Activated gamma-delta T cell treated with anti-CD3 and anti-CD28 coated beads, Interleukin-2, amount 50 U/mL, for 16 hours (primary cell): ENCODE measurements at regions not wholly inside any gene's neighbourhood (a gene's known extent, or its start where the extent isn't known, plus 50 kb on each side); places are given as distances from the start of the nearest gene placed in this dataset.

ENCODE experiments used
- DNase-seq: peaks from one replicate; pipeline ENCODE4 v3.0.0-alpha.2; 2020; ENCODE audit warnings: low read depth

DNA sequence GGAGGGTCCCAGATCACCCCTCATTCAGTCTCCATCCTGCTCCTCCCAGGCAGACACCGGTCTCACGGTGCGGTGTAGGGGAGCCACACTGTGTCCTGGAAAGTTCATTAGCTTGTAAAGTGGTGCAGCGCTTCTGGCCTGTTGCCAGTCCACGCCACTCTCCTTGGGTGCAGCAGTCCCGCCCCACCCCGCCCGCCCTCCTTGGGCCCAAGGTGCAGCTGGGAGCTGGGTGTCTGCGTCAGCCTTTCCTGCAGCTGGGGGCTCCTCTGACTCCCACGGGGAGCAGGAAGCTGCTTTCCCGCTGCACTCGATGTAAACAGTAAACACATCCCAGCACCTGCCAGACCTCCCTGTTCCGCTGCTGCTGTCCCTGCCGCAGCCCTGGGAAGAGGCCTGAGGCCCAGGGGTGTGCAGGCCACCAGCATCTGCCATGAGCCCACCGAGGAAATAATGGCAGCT lies 53.8 kb upstream of the ASB18 start:
- DNase-seq, result no peak

DNA sequence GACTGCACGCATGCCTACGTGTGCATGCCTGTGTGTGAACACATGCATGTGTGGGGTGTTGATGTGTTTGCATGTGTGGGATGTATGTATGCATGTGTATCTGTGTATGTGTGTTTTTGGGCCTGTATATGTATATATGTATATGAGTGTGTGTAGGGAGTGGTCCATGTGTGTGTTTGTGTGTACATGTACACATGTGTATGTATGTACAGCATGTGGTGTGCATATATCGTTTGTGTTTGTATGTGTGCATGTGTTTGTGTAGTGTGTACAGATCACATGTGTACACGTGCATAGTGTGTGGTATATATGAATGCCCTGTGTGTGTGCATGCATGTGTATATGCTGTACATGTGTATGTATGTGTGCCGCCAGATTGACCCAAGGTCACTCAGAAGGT lies 54.2 kb upstream of the ASB18 start:
- no peak for DNase-seq

DNA sequence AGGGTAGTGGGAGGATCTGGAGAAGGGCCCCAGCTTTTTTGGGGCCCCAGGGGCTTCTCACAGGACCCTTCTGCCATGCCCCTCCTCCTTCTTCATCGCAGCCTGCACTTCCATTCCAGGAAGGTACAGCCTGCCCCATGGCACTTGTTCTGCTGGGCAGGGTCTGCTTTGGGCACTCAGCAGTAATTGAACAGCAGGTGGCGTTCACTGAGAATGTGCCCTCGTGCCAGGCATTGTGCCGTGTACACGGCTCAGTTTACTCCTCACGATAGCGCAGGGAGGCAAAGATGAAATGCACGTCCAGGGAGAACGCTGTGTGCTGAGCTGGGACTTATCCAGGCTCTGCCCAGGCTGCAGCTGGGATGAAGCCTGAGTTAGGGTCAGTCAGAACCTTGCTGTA lies 54.8 kb upstream of the ASB18 start:
- DNase-seq, result no peak

DNA sequence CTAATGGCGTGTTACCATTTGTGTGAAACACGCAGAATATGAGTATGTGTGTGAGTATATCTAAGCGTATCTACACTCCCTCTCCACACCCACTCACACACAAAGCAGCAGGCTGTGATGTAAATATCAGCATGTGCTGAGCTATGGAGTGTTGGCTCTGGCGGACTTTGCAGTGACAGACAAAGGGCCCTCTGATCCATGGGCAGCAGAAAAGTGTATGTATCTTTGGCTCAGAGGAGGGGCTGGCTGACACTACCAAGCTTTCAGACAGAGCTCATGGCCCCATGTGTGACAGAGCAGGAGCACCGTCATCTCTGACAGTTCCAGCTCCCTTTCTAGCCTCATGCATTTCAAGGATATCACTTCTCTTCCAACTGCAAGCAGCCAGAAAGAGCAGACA lies 57.2 kb upstream of the ASB18 start:
- no peak for DNase-seq

DNA sequence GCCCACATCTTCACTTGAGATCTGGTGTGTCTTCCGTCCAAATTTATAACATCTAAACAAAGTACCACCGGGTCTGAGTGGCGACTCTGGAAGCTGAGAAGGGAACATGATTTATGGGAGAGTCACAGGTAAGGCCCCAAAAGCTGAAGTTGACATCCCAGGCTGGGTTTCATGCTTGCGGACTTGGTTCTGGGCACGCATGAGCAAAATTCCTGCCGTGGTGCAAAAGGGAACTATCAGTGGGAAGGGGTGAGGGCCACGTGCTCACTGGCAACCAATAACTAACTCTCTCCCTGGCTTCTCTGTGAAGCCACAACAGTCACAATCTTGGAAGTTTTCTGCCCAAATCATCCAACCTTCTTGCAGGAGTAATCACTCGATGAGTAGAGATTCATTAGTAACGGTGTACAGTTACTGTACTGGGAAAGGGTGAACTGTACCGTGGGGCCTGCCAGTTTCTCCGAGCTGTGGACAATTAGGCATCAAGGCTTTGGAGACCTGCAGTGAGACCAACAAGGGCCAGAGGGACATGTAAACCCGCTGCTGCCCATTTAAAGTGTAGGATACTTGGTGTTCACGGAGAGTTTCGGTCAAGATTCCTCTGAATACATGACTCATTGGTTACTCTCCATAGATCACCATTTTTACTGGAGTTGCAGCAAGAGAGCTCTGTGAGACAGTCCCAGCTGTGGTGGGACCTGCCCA lies 69.4 kb upstream of the ASB18 start:
- DNase-seq, result no peak

DNA sequence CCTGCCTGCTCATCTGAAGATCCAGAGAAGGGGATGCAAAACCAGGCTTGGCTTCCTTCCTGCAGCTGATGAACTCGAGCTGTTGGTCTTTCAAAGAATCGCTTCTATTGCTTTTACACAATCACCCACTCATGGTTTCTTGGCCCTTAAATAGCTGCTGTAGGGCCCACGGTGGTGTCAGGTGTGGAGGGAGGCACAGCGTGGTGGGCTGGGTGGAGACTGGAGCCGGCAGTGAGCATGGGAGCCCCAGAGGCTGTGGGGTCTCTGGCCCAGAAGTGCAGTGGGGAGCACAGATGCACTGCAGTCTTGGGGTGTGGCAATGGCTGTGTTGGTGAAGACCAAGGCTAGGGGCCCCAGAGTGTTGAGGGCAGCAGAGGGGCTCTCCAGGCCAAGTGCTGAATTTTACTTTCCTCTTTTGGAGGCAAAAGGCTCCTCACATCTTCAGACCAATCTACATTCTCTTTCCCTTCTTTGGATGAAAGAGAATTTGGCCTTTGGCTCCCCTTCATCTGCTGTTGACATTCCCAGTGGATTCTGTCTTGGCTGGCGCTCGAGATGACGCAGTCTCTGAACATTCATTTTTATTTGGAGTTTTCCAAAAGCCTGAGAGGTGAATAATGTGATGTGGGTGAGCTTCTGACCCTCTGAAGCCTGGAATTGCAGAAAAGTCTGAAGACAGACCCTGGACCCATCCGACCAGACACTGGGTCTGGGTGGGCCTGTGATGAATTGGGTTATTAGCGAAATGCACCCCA lies 70.1 kb upstream of the ASB18 start:
- DNase-seq, result no peak

DNA sequence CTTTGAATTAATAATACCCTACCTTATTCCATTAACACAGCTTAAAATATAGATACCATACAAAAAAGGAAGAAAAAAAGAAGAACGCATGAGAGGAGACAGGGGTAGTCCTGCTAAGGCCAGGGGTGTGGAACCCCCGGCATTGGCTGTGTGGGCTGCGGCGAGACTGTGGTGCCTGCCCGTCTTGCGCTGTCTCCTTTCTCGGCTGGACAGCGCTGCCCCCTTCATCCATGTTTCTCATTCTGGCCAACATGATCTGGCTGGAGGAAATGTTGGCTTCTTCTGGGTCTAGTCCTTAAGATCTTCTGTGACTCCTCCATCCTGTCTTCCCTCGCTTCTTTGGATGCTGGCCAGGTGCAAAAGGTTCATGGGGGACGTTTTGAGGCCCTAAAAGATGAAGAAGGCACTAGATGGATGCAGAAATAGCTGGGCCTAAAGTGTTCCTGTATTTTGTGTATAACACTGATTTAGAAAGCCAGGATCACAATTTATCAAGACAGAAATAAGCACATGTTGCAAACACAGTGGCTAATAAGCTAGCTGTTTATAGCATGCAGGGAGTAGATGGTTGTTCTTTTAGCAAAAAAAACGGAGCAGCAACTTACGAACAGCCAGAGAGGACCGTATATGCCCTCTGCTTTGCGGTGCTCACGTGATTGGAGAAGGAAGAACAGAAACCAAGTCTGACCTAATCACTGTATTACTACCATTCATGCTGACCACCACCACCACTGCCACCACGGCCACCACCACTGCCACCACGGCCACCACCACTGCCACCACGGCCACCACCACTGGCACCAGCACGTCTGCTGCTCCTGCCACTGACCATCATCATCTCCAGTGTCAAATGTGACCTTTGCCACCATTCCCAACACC lies 71.7 kb upstream of the ASB18 start:
- DNase-seq, result no peak

DNA sequence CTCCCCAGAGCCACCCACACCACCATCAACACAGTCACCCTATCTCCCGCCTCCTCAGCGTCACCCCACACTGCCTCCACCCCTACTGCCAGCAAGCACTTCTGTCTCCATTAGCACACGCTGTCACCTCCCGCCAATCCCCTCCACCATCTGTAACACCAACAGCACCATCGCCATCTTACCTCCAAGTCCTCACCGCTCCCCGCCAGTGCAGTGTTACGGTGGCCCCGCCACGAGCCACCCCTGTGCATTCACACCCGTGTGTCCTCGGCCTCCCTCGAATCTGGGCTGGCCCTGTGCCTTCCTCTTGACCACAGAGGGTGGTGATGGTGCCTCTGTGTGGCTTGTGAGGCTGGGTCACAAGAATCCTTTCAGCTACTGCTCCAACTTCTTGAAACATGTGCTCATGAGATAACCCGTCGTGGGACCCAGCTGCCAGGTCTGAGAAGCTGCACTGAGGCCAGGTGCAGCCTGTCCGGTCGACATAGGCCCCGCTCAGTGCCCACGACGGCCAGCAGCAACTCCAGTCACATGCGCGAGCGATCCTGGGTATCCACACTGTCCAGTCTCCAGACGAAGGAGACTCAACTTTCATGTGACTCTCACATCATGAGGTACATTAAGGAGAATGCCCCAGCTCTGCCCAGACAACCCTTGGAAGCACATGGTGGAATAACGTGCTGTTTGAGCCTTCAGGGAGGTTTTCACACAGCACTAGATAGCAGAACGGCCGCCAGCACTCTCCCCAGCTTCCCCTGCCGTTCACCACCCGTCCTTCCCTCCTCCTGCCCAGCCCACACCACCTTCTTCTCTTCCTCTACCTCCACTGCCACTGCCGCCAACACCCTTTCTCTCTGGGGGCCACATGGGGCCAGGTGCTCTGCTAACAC lies 72.6 kb upstream of the ASB18 start:
- DNase-seq, result no peak

- no peak for DNase-seq
Measured at GRCh38 chr2:236337465-236338325, 73.5 kb upstream of the ASB18 start.

DNA sequence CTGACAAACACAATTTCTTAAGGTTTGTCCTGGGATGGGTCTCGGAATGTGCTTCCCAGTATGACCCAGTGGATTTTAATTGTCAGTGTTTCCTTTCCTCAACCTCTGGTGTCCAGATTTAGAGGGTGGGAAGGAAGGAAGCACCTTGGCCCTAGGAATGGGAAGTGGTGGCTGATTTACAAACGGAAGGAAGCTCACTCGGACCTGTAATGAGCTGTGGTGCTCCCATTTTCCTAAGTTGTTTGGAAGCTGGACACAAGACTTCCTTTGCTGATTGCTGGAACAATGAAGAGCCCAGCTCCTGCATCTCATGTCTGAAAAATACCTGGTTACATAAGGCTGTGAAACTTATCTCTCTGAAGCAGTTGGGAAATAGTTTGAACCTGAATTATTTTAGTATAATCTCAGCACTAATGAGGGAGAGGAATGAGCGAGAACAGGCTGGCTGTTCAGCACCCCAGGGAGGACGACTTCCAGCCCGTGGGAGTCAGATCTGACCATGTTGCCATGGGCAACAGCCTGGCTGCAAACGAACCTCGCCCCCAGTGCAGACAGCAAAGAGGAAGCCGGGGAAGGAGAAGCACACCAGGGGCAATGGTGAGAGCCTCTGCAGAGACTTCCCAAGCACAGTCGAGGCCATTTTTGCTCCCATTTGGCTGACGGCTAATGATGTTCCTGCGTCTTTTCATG lies 74.4 kb upstream of the ASB18 start:
- no peak for DNase-seq

DNA sequence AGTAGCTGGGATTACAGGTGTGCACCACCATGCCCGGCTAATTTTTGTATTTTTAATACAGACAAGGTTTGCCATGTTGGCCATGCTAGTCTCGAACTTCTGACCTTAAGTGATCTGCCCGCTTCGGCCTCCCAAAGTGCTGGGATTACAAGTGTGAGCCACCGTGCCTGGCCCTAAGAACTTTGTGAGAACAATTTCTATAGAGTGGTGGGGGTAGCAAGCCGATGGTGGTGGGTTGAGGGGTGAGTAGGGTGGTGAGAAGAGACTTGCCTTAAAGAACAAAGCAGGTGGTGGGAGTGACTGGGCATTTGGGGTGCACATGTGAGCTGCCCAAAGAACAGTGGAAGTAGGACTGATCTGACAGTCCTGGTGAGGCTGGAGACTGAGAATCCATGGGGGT lies 76.0 kb upstream of the ASB18 start:
- no peak for DNase-seq

DNA sequence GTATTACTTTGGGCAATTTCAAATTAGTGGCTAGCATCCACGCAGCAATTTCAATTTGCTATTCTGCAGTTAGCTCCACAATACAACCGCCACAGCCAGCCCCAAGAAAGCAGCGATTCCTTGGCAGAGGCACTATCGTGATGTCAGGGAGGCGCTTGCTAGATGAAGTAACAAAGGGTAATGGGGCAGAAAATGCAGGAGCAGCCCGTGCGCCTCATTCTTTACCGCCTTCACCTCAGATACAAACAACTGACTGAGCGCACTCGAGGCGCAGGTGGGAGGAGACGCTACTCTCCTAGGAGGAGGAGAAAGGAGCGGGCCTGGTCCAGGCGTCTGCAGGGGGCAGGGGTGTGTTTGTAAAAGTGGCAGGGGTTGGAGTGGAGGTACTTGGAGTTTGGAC lies 76.9 kb upstream of the ASB18 start:
- DNase-seq, result no peak

DNA sequence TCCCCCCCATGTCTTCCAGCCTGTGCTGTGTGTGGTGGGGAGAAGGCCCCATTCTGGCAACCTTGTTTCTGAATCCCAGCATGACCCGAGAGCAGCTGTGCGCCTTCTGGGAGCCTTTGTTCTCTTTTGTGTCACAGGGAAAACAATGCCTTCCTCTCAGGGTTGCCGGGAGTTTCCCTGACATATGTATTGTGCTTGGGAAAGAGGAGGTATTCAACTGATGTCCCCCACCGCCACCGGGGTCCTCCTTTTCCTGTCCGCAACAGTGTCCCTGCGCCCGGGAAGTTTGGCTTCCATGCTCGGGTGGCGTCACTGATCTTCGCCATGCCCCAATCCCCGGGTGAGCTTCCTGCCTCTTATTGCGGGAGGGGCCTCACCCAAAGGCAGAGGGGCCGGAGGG lies 77.5 kb upstream of the ASB18 start:
- no peak for DNase-seq

GRCh38 chr2:236342507-236342906 lies 78.3 kb upstream of the ASB18 start:
- no peak for DNase-seq

- DNase-seq, result no peak
Measured at GRCh38 chr2:236342951-236343350, 78.7 kb upstream of the ASB18 start.

GRCh38 chr2:236343400-236344161 lies 79.4 kb upstream of the ASB18 start:
- no peak for DNase-seq

- no peak for DNase-seq
Measured at GRCh38 chr2:236344446-236344845, 80.2 kb upstream of the ASB18 start.

DNA sequence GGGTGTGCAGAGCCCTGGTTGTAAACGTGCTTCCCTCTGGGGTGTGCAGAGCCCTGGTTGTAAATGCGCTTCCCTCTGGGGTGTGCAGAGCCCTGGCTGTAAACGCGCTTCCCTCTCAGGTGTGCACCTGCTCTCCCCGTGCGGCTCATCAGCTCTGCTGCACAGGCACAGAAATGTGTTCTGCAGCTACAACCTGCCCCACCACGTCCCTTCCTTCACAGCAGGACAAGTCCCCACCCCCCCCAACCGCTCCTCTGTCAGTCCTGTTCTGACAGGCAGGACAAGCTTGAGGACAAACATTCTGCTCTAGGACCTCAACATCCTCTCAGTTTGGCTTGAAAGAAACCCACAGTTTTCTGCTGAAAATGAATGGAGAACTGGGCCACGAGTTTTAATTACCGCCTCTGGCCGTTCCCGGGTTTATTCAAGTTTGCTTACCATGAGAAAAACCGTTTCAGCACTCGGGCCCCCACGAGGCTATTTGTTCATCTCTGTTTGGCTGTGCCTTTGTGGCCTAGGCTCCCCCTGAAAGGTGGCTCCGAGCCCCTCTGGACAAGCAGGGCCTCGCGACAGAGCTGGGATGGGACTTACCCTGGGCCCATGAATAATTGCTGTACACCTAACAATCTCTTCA lies 81.0 kb upstream of the ASB18 start:
- no peak for DNase-seq

DNA sequence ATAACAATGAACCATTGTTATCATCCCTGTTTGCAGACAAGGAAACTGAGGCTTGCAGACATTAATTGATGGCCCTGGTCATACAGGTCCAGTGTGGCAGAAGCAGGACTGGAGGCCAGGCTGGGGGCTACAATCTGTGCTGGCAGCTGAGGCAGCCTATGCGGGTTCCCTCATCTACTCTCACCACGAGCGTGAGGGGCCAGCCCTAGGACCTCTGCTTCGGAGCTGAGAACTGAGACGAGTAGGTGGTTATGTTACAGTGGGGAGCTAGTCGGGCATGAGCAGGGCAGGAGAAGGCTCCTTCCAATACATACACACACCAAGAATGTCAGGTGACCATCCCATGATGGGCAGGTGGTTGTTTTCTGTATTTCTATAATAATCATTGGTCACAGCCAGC lies 82.2 kb upstream of the ASB18 start:
- no peak for DNase-seq
